KOPT-K1 (cell line): ENCODE measurements at regions not wholly inside any gene's neighbourhood (a gene's known extent, or its start where the extent isn't known, plus 50 kb on each side); places are given as distances from the start of the nearest gene placed in this dataset.

Experiments used
- H3K27ac ChIP-seq: fragments of 200-600 bp; sonication (generic); 2 replicates; pipeline ENCODE4 v1.5.1; 2016; ENCODE audit warnings: antibody characterized with exemption, mild to moderate bottlenecking, low read depth, low read length; ENCODE audit not compliant: poor library complexity, severe bottlenecking
- H3K36me3 ChIP-seq: fragments of 200-600 bp; sonication (generic); 2 replicates; pipeline ENCODE4 v1.5.1; 2017; ENCODE audit warnings: antibody characterized with exemption, mild to moderate bottlenecking, low read length, moderate library complexity; ENCODE audit not compliant: insufficient read depth
- H3K9me3 ChIP-seq: fragments of 200-600 bp; sonication (generic); 2 replicates; pipeline ENCODE4 v1.5.1; 2017; ENCODE audit warnings: antibody characterized with exemption, low read length, mild to moderate bottlenecking; ENCODE audit not compliant: insufficient read depth, poor library complexity, severe bottlenecking

GRCh38 chr1:208743361-208743760 is 499.2 kb upstream of the PLXNA2 start:
- Histone ChIP-seq H3K36me3 (no peaks in the 10 kb centered on the region), H3K27ac (no peak overlapping the region), H3K9me3 (no peaks in the 10 kb centered on the region)

- H3K9me3 ChIP-seq: no peaks in the 10 kb centered on the region
- H3K27ac ChIP-seq: no peak overlapping the region
- no peaks in the 10 kb centered on the region for H3K36me3 ChIP-seq
Measured at GRCh38 chr1:208747979-208748378, 503.8 kb upstream of the PLXNA2 start.

GRCh38 chr1:208748387-208749165 is 504.4 kb upstream of the PLXNA2 start:
- Histone ChIP-seq H3K36me3 (no peaks in the 10 kb centered on the region), H3K9me3 (no peaks in the 10 kb centered on the region), H3K27ac (no peak overlapping the region)

GRCh38 chr1:208756339-208756981 is 512.3 kb upstream of the PLXNA2 start:
- Histone ChIP-seq H3K27ac (no peak overlapping the region), H3K9me3 (no peaks in the 10 kb centered on the region), H3K36me3 (no peaks in the 10 kb centered on the region)

- Histone ChIP-seq H3K36me3 (no peaks in the 10 kb centered on the region), H3K27ac (no peak overlapping the region), H3K9me3 (no peaks in the 10 kb centered on the region)
Measured at GRCh38 chr1:208757846-208758245, 513.7 kb upstream of the PLXNA2 start.

- H3K9me3 ChIP-seq: no peaks in the 10 kb centered on the region
- H3K36me3 ChIP-seq: no peaks in the 10 kb centered on the region
Measured at GRCh38 chr1:208759255-208759654, 515.1 kb upstream of the PLXNA2 start.

GRCh38 chr1:208763971-208764370 is 519.8 kb upstream of the PLXNA2 start:
- H3K27ac ChIP-seq: no peak overlapping the region
- no peaks in the 10 kb centered on the region for H3K9me3 ChIP-seq
- H3K36me3 ChIP-seq: no peaks in the 10 kb centered on the region

More at GRCh38 chr1:208759255-208759654, 515.1 kb upstream of the PLXNA2 start:
- no peak overlapping the region for H3K27ac ChIP-seq

GRCh38 chr1:208766832-208767231 is 522.6 kb upstream of the PLXNA2 start:
- Histone ChIP-seq H3K27ac (no peak overlapping the region), H3K36me3 (no peaks in the 10 kb centered on the region), H3K9me3 (no peaks in the 10 kb centered on the region)

- H3K9me3 ChIP-seq: no peaks in the 10 kb centered on the region
- no peak overlapping the region for H3K27ac ChIP-seq
- H3K36me3 ChIP-seq: no peaks in the 10 kb centered on the region
Measured at GRCh38 chr1:208767816-208768215, 523.6 kb upstream of the PLXNA2 start.

- no peak overlapping the region for H3K27ac ChIP-seq
- no peaks in the 10 kb centered on the region for H3K36me3 ChIP-seq
- no peaks in the 10 kb centered on the region for H3K9me3 ChIP-seq
Measured at GRCh38 chr1:208772891-208773290, 528.7 kb upstream of the PLXNA2 start.

GRCh38 chr1:208775841-208776240 is 531.7 kb upstream of the PLXNA2 start:
- Histone ChIP-seq H3K9me3 (no peaks in the 10 kb centered on the region), H3K27ac (no peak overlapping the region), H3K36me3 (no peaks in the 10 kb centered on the region)

GRCh38 chr1:208778417-208778816 is 534.2 kb upstream of the PLXNA2 start:
- Histone ChIP-seq H3K9me3 (no peaks in the 10 kb centered on the region), H3K27ac (no peak overlapping the region), H3K36me3 (no peaks in the 10 kb centered on the region)

- Histone ChIP-seq H3K36me3 (no peaks in the 10 kb centered on the region), H3K9me3 (no peaks in the 10 kb centered on the region), H3K27ac (no peak overlapping the region)
Measured at GRCh38 chr1:208781391-208782045, 537.3 kb upstream of the PLXNA2 start.

- no peaks in the 10 kb centered on the region for H3K36me3 ChIP-seq
- H3K9me3 ChIP-seq: no peaks in the 10 kb centered on the region
- no peak overlapping the region for H3K27ac ChIP-seq
Measured at GRCh38 chr1:208782186-208782585, 538.0 kb upstream of the PLXNA2 start.

GRCh38 chr1:208785629-208786028 is 541.4 kb upstream of the PLXNA2 start:
- no peaks in the 10 kb centered on the region for H3K9me3 ChIP-seq
- H3K36me3 ChIP-seq: no peaks in the 10 kb centered on the region
- no peak overlapping the region for H3K27ac ChIP-seq
